K562 (cell line): ENCODE measurements at regions not wholly inside any gene's neighbourhood (a gene's known extent, or its start where the extent isn't known, plus 50 kb on each side); places are given as distances from the start of the nearest gene placed in this dataset.

Experiments used
- ATAC-seq: fragments of 200-7000 bp; cut with Tn5 transposase; 3 replicates; pipeline ENCODE4 v1.9.1; 2020; ENCODE audit warnings: moderate library complexity
- BruUV-seq: library from RNA; stranded (reverse); fragments of 400-500 nt; replicated peaks from 2 replicates; lab custom pipeline; 2021; lab: Mats Ljungman, UMichigan
- CTCF ChIA-PET: fragments of 300-600 bp; formaldehyde crosslinking; extraction: SDS; loops from one replicate; lab custom pipeline; 2021; ENCODE audit warnings: low intra/inter-chr PET ratio; lab: Yijun Ruan, JAX
- POLR2A ChIA-PET: fragments of 300-600, 350-650 bp; sonication (Branson Sonifier 250); formaldehyde crosslinking; extraction: SDS; loops from one replicate; lab custom pipeline; 2021; ENCODE audit warnings: antibody characterized with exemption, inconsistent platforms; lab: Yijun Ruan, JAX
- DNase-seq, 4 experiments: peaks; one replicate each; pipeline versions ENCODE4 v3.0.0 to v3.0.0-alpha.2; 2011 to 2018; ENCODE audit warnings: low spot score in 3 of 4, mixed read lengths in 3 of 4; ENCODE audit errors: extremely low read depth in 1 of 4
- FAIRE-seq: peaks from 2 replicates; lab custom pipeline; 2011; peaks lifted over from hg19 to GRCh38; lab: Jason Lieb, UNC
- H2AFZ ChIP-seq: 2 replicates; pipeline ENCODE4 v1.6.0; 2011; ENCODE audit warnings: low read depth, low read length, control low read depth, inconsistent platforms
- H3K27ac ChIP-seq: fragments of 200-600 bp; 3 replicates; pipeline ENCODE4 v1.8.0; 2011; ENCODE audit warnings: low read depth, mild to moderate bottlenecking, control low read depth, inconsistent platforms, low read length, moderate library complexity, mixed read lengths; ENCODE audit errors: extremely low read depth
- H3K27me3 ChIP-seq, 2 experiments: fragments of 300-600 bp in 1 of 2; 2 replicates in 1 of 2; 3 replicates in 1 of 2; pipeline versions ENCODE4 v1.6.0 to v1.8.0; 2011; ENCODE audit warnings: inconsistent platforms in 2 of 2, low read length in 2 of 2, mild to moderate bottlenecking in 1 of 2, mixed read lengths in 1 of 2, moderate library complexity in 1 of 2; ENCODE audit not compliant: control insufficient read depth in 2 of 2, insufficient read depth in 2 of 2
- H3K36me3 ChIP-seq: fragments of 300-600 bp; 3 replicates; pipeline ENCODE4 v1.8.0; 2011; ENCODE audit warnings: mild to moderate bottlenecking, low read length, inconsistent platforms; ENCODE audit not compliant: control insufficient read depth, insufficient read depth
- H3K4me1 ChIP-seq, 2 experiments: fragments of 200-600 bp in 1 of 2; replicated peaks in 1 of 2; 2 replicates in 1 of 2; 3 replicates in 1 of 2; pipeline versions ENCODE4 v1.5.1 to v1.8.0; 2011; ENCODE audit warnings: inconsistent platforms in 2 of 2, low read length in 2 of 2, mild to moderate bottlenecking in 1 of 2, mixed read lengths in 1 of 2, moderate library complexity in 1 of 2; ENCODE audit not compliant: control insufficient read depth in 2 of 2, insufficient read depth in 2 of 2
- H3K4me2 ChIP-seq: 2 replicates; pipeline ENCODE4 v1.6.1; 2011; ENCODE audit warnings: low read length, control low read depth, inconsistent platforms, mixed read lengths; ENCODE audit not compliant: insufficient read depth
- H3K4me3 ChIP-seq: fragments of 200-600 bp; sonication (generic), shearing (Covaris generic); 2 replicates; pipeline ENCODE4 v1.5.1; 2016; ENCODE audit warnings: control low read depth, inconsistent platforms
- H3K79me2 ChIP-seq: fragments of 200-600 bp; 3 replicates; pipeline ENCODE4 v1.8.0; 2011; ENCODE audit warnings: low read length, inconsistent platforms; ENCODE audit not compliant: control insufficient read depth, insufficient read depth
- H3K9ac ChIP-seq, 2 experiments: 2 replicates each; pipeline versions ENCODE4 v1.6.0 to v1.6.1; 2011; ENCODE audit warnings: low read depth in 2 of 2, low read length in 2 of 2, control low read depth in 1 of 2, inconsistent platforms in 1 of 2, mild to moderate bottlenecking in 1 of 2, mixed read lengths in 1 of 2; ENCODE audit not compliant: insufficient read depth in 1 of 2
- H3K9me1 ChIP-seq: one replicate; pipeline ENCODE4 v1.6.0; 2011; ENCODE audit warnings: inconsistent platforms, mild to moderate bottlenecking, low read length, moderate library complexity; ENCODE audit not compliant: control insufficient read depth, insufficient read depth
- H3K9me3 ChIP-seq: replicated peaks from 2 replicates; pipeline ENCODE4 v1.5.1; 2011; ENCODE audit warnings: low read depth, low read length, inconsistent platforms; ENCODE audit not compliant: control insufficient read depth, insufficient read depth
- H4K20me1 ChIP-seq: replicated peaks from 2 replicates; pipeline ENCODE4 v1.6.1; 2011; ENCODE audit warnings: low read length, inconsistent platforms, mixed read lengths; ENCODE audit not compliant: control insufficient read depth, insufficient read depth
- BRF2 ChIP-seq: IDR thresholded peaks from 3 replicates; pipeline ENCODE4 v1.6.1; 2011; ENCODE audit warnings: borderline replicate concordance, mild to moderate bottlenecking; ENCODE audit not compliant: insufficient read length, insufficient read depth
- CBFA2T3 ChIP-seq: fragments of 450-650 bp; IDR thresholded peaks from 2 replicates; pipeline ENCODE4 v1.6.1; 2017
- CBX3 ChIP-seq, 2 experiments: IDR thresholded peaks; 1 replicate in 1 of 2; 2 replicates in 1 of 2; pipeline ENCODE4 v1.6.1; 2012; ENCODE audit warnings: inconsistent platforms in 2 of 2, low read length in 2 of 2, borderline replicate concordance in 1 of 2, control low read depth in 1 of 2
- CXXC5 ChIP-seq: fragments of 250-450 bp; sonication (Bioruptor Pico); IDR thresholded peaks from 2 replicates; pipeline ENCODE4 v1.8.0; 2022; ENCODE audit warnings: inconsistent platforms, mild to moderate bottlenecking, moderate library complexity
- EHMT2 ChIP-seq: fragments of 450-650 bp; IDR thresholded peaks from 2 replicates; pipeline ENCODE4 v1.6.1; 2018; ENCODE audit warnings: antibody characterized with exemption
- ELF2 ChIP-seq: fragments of 250-450 bp; sonication (Bioruptor Pico); IDR thresholded peaks from 2 replicates; pipeline ENCODE4 v1.5.0; 2021; ENCODE audit warnings: mild to moderate bottlenecking
- FUS ChIP-seq: fragments of 200-400 bp; formaldehyde crosslinking; optimal IDR thresholded peaks from 2 replicates; pipeline ENCODE3; 2017; ENCODE audit warnings: low read depth, low read length
- GATA2 ChIP-seq: sonication (generic); formaldehyde crosslinking; IDR thresholded peaks from 2 replicates; pipeline ENCODE4 v1.4.0; 2020; ENCODE audit warnings: mild to moderate bottlenecking, missing genetic modification reagents
- HMG20B ChIP-seq: fragments of 250-450 bp; sonication (Bioruptor Pico); IDR thresholded peaks from 2 replicates; pipeline ENCODE4 v1.5.0; 2021; ENCODE audit warnings: mild to moderate bottlenecking
- MTF1 ChIP-seq: fragments of 250-450 bp; sonication (Bioruptor Pico); IDR thresholded peaks from 2 replicates; pipeline ENCODE4 v1.9.0; 2021; ENCODE audit warnings: moderate library complexity, mild to moderate bottlenecking, inconsistent platforms, borderline replicate concordance
- MYNN ChIP-seq, 2 experiments: sonication (generic); formaldehyde crosslinking in 1 of 2; IDR thresholded peaks; 2 replicates each; pipeline versions ENCODE4 v1.5.0 to v1.6.1; 2016 to 2020; ENCODE audit warnings: antibody characterized with exemption in 1 of 2, missing genetic modification reagents in 1 of 2
- RNF219 ChIP-seq: fragments of 250-450 bp; sonication (Bioruptor Pico); IDR thresholded peaks from 2 replicates; pipeline ENCODE4 v1.5.0; 2022; ENCODE audit warnings: mild to moderate bottlenecking
- SMARCA4 ChIP-seq: fragments of 450-650 bp; IDR thresholded peaks from 2 replicates; pipeline ENCODE4 v1.6.1; 2016
- ZNF354B ChIP-seq: fragments of 250-450 bp; sonication (Bioruptor Pico); IDR thresholded peaks from 2 replicates; pipeline ENCODE4 v1.4.0; 2020
- WGBS: fragments of 100-300 bp; shearing (Covaris generic); methylation state at CpG from one replicate; pipeline ENCODE4 v1.1.6; 2016; ENCODE audit warnings: low coverage, mixed read lengths; ENCODE audit not compliant: insufficient coverage; ENCODE audit errors: missing lambda C conversion rate; 5-methylcytosine and 5-hydroxymethylcytosine counted together
- in situ Hi-C: fragments of 300-500 bp; cut with MboI; formaldehyde crosslinking; loops from 4 replicates; pipeline ENCODE4 v1.15.0; 2018; ENCODE audit warnings: inconsistent platforms, mixed read lengths
- intact Hi-C: fragments of 100-400 bp; cut with micrococcal nuclease; formaldehyde crosslinking; loops from 2 replicates; pipeline ENCODE4 v1.14.2; 2022

- WGBS = 61% methylated on average over 3 of the region's 3 CpGs
- DNase-seq (no peak), ATAC-seq (no peak), FAIRE-seq (no peak)
- no peak for TF ChIP-seq MTF1 (CRISPR knock-in tag)
- no peak overlapping the region for H3K9ac ChIP-seq
- H3K27ac ChIP-seq = no peak overlapping the region
- peaks cover 0 to 7% of the 10 kb centered on the region in 2 experiments; a peak in 1 of 5 replicates for H3K4me1 ChIP-seq
- no peaks in the 10 kb centered on the region for H3K27me3 ChIP-seq
- ChIA-PET POLR2A (no interaction called here), CTCF (no interaction called here)
- H3K79me2 ChIP-seq = no peaks in the 10 kb centered on the region
- no peaks in the 10 kb centered on the region for H3K9me1 ChIP-seq
- no peaks in the 10 kb centered on the region for H4K20me1 ChIP-seq
- H3K4me2 ChIP-seq = no peak overlapping the region
- in situ Hi-C loops = no loop called here
- intact Hi-C loops = no loop called here
- no peak overlapping the region for H2AFZ ChIP-seq
- no peaks in the 10 kb centered on the region; the same call in 1 of the 2 replicates for H3K9me3 ChIP-seq
- no peaks in the 10 kb centered on the region for H3K36me3 ChIP-seq
- BruUV-seq = no TSS peak
- H3K4me3 ChIP-seq = no peak overlapping the region
Observed at GRCh38 chr6:112920994-112921393, 573.9 kb downstream of the RFPL4B start.

- FAIRE-seq (no peak), ATAC-seq (no peak), DNase-seq (no peak)
- H3K36me3 ChIP-seq = no peaks in the 10 kb centered on the region
- H3K4me2 ChIP-seq = no peak overlapping the region
- no peak overlapping the region for H2AFZ ChIP-seq
- no peaks in the 10 kb centered on the region for H3K9me1 ChIP-seq
- ChIA-PET CTCF (no interaction called here), POLR2A (no interaction called here)
- no peaks in the 10 kb centered on the region for H3K27me3 ChIP-seq
- intact Hi-C loops (no loop called here), in situ Hi-C loops (no loop called here)
- no peak overlapping the region for H3K9ac ChIP-seq
- no peak overlapping the region for H3K27ac ChIP-seq
- H3K9me3 ChIP-seq = no peaks in the 10 kb centered on the region; the same call in 1 of the 2 replicates
- H3K79me2 ChIP-seq = no peaks in the 10 kb centered on the region
- H4K20me1 ChIP-seq = no peaks in the 10 kb centered on the region
- BruUV-seq = no TSS peak
- peaks cover 0 to 7% of the 10 kb centered on the region in 2 experiments; a peak in 1 of 5 replicates for H3K4me1 ChIP-seq
- no peak overlapping the region for H3K4me3 ChIP-seq
- 31% methylated on average over 2 of the region's 2 CpGs for WGBS
- TF ChIP-seq CXXC5 (CRISPR knock-in tag) (no peak), BRF2 (no peak), HMG20B (no peak), SMARCA4 (no peak), CBFA2T3 (no peak), GATA2 (CRISPR knock-in tag) (no peak), ZNF354B (CRISPR knock-in tag) (no peak), MYNN (IDR thresholded peaks at IDR 0.05) (no peak), MYNN (CRISPR knock-in tag; IDR thresholded peaks at IDR 0.05) (no peak), ELF2 (CRISPR knock-in tag) (no peak), FUS (no peak), EHMT2 (no peak), RNF219 (CRISPR knock-in tag) (no peak), CBX3 (IDR thresholded peaks at IDR 0.05; ENCODE audit: borderline replicate concordance in 1 of 2, low read length in 2 of 2) (no peak)
Observed at GRCh38 chr6:112923940-112924587, 576.9 kb downstream of the RFPL4B start.
